Activated CD8-positive, alpha-beta memory T cell treated with anti-CD3 and anti-CD28 coated beads for 4 hours (primary cell): ENCODE measurements at regions not wholly inside any gene's neighbourhood (a gene's known extent, or its start where the extent isn't known, plus 50 kb on each side); places are given as distances from the start of the nearest gene placed in this dataset.
"Not testable (repeated sequence)": the region's sequence is repeated elsewhere in the genome, so short reads cannot be mapped to it uniquely, and the experiment has no call there.

Experiments
- DNase-seq, 2 donors: peaks; one replicate each; pipeline ENCODE4 v3.0.0-alpha.2; 2020; ENCODE audit warnings: low read depth in 2 of 2

DNA sequence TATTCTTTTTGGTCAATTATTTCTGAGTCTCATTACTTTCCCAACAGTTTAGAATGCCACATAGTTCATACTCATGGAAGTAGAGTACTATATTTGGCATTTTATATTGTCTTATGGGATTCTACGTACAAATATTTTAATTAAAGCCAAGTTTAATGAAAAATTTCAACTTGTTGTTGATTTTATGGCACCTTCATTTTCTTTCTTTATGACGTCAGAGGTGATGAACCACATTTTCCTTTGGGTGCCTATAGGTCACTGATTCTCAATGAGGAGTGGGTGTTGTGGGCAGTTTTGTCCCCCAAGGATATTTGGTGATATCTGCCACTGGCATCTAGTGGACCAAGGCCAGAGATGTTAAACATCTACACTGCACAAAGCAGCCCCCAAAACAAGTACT, 1071.3 kb downstream of the NXPH1 start:
- DNase-seq = no peak

DNA sequence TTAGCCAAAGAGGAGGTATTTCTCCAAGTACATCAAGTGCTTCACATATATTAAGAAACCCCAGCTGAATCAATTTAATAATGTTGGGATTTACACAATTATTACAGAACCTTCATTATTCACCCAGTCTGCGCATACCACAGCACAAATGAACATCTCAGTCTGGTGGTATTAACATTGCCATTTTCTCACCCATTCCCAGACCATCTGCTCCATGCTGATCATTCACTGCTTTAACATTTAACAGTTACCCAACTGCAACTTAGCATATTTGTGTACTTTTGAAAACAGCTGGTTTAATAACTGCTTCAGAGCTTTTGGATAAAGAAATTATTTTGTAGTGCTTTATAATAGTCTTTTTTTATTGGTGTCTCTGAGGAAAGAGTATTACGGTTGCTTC, 1072.1 kb downstream of the NXPH1 start:
- DNase-seq = no peak

DNA sequence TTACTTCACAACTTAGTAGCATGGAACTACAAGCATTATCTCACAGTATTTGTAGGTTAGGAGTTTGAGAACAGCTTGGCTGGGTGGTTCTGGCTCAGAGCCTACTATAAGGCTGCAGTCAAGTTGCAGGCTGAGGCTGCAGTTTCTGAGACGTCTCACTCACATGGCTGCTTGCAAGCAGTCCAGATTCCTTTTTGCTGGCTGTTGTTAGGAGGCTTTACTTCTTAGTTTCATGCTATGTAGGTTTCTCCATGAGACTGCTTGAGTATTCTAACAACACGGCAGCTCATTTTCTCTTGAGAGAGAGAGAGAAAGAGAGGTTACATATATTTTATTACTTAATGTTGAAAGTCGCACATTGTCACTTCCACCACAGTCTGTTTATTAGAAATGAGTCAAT, 1073.9 kb downstream of the NXPH1 start:
- DNase-seq = no peak

DNA sequence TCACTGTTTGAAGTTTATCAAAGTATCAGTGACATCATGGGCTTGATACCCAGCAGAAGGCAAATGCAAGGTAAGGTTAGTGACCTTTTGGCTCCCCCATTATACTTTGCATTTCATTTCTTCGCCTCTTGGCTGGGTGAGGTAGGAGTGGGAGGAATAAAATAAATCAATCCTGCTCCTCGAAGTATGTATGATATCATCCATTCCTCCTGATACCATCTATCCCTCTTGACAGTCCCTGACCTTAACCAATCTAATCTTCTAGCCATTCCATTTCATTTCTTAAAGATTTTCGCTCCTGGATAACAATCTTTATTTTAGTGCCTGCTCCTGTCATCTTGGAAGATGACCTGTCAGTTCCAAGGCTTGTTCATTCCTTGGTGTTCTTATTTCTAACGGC, 1083.3 kb downstream of the NXPH1 start:
- DNase-seq = no peak

DNA sequence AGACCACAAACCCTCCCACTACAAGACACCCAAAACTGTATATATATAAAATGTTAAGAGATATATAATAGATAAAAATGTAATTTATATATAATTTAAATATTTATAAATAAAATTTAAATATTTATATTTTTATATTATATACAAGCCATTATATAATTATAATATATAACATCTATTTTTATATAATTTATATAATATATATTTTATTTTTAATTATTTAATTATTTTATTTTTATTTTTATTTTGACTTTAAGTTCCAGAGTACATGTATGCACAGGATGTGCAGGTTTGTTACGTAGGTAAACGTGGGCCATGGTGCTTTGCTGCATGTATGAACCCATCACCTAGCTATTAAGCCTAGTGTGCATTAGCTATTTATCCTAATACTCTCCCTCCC, 1090.2 kb downstream of the NXPH1 start:
- no peak for DNase-seq

DNA sequence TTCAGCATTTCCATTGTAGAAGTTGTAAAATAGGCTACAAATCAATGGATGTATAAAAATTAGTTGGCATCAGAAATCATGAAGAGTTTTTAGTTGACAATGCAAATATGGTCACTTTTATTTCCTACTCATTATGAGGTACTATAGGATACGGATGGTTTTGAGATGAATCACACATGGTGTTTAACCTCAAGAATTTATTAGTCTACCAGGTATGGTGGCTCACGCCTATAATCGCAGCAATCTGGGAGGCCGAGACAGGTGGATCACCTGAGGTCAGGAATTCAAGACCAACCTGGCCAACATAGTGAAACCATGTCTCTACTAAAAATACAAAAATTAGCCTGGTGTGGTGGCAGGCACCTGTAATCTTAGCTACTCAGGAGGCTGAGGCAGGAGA, 1119.0 kb downstream of the NXPH1 start:
- DNase-seq = not testable (repeated sequence)

DNA sequence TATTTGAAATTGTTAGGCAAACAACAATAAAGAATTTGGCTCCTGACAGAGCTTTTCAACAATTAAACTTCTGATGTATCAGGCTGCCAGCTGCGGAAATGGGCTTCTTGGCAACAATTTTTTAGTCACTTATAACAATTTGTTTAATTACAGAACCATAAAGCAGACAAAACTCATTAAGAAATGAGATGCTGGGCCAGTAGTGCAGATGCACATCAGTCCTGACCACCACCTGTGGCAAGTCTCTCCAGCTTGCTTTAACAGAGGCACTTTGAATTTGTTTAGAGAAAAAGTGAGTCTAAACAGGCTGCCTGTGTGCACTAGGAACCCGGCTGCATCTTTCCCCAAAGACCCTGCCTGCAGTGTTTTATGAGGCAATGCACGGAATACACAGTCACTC, 1124.4 kb downstream of the NXPH1 start:
- DNase-seq = no peak

DNA sequence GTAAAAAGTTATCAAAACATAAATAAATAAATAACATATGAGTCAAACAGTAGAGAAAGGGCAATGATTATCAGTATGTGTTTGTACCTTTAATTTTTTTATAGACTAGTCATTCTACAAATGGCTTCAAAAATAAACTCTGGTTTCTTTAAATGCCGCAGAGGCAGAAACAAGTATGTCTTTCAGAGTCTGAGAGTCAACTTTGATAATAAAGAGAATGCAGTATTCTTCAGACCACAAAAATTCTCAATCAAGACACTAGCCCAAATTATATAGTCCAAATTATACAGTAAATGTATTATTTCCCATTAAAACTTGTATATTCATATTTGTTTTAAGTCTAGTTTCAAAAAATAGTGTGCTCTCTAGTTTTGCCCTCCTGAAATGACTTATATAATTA, 1142.3 kb downstream of the NXPH1 start:
- DNase-seq = no peak

DNA sequence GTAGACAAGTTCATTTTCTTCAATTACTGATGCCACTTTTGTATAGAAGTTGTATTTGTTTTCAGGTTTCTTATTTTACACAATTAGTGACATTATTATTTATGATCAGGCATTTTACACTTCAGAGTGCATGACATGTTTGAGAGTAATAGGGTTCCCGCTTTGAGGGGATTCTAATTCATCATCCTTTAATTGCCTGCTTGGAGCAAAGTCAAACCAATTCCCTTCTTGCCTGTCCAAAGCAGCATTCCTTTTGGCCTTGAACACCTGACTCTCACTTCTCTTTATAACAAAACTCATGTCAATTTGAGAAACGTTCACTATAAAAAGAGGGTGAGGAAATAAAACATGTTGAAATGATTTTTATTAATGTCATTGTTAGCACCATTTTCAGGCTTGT, 1149.4 kb downstream of the NXPH1 start:
- DNase-seq = no peak

DNA sequence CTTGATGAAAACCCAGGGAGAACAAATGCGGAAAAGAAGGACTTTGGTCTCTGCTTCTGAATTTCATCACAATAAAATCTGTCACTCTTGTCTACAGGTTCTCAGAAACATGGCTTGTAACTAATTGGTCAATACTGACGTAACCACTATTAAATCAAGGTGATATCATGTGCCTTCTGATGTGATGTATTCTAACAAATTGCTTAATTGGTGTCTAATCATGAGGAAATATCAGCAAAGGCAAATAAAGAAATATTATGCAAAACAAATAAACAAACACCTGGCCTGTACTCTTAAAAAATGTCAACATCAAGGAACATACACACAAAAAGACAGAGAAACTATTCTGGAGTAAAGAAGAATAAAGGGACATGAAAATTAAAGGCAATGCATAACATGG, 1165.0 kb downstream of the NXPH1 start:
- DNase-seq = no peak

DNA sequence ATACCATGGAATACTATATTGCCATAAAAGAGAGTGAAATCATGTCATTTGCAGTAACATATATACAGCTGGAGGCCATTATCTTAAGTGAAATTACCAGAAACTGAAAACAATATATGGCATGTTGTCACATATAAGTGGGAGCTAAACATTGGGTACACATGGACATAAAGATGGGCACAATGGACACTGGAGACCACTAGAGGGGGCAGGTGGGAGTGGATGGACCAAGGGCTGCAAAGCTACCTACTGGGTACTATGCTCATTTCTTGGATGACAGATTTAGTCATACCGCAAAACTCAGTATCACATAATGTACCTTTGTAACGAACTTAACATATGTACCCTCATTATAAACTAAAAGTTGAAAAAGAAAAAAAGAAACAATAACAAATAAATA, 1167.6 kb downstream of the NXPH1 start:
- DNase-seq = no peak

DNA sequence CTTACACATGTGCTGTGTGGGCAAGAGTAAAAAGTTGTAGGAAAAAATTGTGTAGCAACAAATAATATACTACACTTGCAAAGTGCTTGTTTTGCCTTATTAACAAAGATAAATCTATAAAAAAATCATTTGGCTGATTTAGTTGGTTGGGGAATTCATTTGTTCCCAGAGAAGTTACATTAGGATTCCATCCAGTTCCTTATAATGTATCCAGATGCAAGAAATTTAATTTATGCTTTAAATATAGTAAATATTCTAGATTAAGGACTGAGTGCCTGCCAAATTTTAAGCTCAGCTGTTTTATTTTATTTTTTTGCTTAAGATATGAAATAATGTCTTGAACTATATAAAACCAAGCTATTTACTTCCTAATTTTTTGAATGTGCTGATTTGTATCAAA, 1169.9 kb downstream of the NXPH1 start:
- DNase-seq = no peak

DNA sequence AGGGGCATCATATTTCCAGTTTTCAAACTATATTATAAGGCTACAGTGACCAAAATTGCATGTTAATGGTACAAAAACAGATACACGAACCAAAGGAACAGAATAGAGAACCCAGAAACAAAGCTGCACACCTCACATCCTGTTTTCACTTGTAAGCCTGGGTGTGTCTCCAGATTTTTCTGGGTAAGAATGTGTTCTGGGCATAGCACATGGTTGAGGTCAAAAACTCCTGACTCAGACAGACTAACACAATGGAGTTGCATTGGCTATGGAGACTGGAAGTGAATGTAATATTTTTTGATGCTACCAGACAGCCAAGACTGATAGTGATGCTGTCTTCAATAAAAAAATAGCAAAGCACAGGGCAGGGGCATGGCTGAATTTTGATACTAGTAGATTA, 1175.2 kb downstream of the NXPH1 start:
- no peak for DNase-seq

DNA sequence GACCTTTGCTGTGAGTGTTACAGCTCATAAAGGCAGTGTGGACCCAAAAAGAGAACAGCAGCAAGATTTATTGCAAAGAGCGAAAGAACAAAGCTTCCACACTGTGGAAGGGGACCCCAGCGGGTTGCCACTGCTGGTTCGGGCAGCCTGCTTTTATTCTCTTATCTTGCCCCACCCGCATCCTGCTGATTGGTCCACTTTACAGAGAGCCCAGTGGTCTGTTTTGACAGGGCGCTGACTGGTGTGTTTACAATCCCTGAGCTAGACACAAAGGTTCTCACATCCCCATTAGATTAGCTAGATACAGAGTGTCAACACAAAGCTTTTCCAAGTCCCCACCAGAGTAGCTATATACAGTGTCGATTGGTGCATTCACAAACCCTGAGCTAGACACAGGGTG, 1187.5 kb downstream of the NXPH1 start:
- not testable (repeated sequence) for DNase-seq

DNA sequence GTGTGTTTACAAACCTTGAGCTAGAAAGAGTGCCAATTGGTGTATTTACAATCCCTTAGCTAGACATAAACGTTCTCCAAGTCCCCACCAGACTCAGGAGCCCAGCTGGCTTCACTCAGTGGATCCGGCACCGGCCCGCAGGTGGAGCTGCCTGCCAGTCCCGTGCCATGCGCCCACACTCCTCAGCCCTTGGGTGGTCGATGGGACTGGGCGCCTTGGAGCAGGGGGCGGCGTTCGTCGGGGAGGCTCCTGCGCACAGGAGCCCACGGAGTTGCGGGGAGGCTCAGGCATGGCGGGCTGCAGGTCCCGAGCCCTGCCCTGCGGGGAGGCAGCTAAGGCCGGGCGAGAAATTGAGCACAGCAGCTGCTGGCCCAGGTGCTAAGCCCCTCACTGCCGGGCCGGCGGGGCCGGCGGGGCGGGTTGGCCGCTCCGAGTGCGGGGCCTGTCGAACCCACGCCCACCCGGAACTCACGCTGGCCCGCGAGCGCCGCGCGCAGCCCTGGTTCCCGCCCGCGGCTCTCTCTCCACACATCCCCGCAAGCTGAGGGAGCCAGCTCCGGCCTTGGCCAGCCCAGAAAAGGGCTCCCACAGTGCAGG, 1188.0 kb downstream of the NXPH1 start:
- DNase-seq = not testable (repeated sequence)

DNA sequence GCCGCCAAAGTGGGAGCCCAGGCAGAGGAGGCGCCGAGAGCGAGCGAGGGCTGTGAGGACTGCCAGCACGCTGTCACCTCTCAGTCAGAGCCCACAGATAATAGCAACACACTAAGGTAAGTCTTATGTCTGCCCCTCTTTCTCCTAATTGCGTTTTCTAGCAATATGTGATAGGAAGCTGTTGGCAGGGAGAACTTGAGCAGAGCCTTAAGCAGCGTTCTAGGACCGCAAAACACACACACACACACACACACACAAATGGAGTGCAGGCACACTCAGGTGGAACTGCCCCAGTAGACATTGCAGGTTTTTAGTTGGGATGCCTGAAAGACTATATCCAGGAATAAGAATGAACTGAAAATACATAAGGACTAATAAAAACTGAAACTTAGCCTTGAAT, 1188.5 kb downstream of the NXPH1 start:
- no peak for DNase-seq

DNA sequence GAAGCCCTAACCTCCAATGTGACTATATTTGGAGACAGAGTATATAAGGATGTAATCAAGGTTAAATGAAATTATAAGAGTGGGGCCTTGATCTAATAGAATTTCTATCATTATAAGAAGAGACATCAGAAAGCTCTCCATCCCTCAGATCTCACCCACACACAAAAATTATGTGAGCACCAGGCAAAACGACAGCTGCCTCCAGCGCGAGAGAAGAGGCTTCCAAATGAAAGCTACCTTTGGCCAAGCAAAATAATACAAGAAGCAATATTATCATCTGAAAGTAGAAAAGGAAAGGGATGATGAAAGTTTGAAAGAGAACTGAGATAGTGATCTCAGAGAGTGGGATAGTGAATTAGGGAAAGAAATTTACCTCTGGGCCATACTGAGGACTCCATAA, 1192.5 kb downstream of the NXPH1 start:
- DNase-seq = no peak

DNA sequence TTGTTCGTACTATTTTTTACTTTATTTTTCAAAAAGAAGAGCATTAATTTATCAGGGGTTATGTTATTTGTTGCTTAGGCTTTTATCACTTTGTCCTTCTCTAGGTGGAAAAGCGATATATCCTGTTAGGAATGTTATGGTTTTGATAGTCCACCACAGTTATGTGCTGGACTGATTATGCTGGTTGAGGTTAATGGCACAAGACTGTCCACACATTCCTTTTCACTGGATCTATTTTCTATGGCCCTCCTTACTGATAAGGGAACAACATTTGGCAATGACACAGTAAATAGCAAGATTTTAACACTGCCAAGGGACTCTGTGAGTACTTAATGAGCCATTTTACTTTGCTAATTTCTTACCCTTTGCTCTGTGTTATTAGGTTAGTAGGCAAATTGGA, 1212.3 kb downstream of the NXPH1 start:
- no peak for DNase-seq

DNA sequence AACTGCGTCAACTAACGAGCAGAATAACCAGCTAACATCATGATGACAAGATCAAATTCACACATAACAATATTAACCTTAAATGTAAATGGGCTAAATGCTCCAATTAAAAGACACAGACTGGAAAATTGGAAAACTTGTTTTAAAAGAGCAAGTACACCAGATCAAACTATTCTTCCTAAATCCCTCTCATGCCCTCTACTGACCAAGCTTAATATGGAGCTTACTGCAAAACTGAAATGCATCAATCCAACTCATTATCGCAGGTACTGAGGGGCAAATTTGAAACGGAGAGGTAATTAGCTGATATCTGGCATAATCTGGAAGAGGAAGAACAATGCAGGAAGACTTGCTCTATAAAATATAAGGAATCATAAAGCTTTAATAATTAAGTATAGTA, 1223.8 kb downstream of the NXPH1 start:
- no peak for DNase-seq

DNA sequence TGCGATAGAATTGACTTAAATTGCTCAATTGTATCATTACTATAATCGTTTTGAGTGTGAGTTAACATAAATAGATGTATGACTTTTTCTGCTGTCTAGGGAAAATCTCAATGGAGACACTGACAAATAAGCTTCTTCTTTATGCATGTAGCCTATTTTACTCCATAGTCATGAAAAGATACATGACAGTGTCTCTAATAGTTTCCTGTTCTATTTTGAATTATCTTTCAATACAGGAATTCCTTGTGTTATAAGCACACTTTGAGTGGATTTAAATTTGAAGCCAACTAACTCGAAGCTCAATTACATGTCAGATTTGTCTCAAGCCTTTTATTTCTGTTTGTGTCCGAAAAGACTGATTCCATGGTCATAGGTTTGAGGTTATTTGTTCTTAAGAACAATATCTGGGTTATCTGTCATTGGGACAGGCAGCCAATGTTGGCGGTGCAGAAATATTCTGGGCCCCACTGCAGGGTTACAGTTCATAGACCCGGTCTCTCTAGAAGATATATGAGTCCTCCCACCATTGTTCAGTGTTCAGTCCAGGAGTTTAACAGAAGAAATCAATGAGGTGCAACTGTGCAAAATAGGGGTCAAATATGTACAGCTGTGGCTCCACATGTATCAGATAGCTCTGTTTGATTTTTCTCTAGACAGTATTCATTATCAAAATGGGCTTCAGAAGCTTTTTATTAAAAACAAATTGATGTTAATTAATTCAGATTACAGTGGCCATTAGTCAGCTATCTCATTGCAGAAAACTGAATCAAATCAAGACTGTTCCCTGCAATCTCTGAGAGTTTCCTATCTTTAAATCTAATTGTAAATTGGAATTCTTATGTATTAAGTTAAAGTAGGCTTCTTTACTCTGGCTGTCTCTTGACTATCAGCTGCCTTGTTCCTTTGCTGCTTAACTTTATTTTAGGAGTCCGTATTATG, 1238.8 kb downstream of the NXPH1 start:
- DNase-seq = no peak

DNA sequence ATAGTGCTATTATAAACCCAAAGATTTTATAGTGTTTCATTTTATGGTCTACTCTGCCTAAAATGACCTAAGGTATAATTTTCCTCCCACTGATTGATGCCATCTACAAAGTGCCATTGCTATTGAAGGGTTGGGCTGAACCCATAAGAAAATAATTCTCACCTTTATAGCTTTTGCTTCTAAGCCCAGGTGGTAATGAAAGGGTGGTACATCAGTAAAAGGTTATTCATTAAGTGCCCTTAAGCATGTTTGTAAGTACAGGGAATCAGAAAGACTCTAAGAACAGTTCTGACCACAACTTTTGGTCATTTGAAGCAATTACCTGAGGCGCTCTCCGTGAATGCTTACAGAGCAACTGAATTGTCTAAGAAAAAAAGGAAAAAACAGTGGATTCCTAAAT, 1247.3 kb downstream of the NXPH1 start:
- no peak for DNase-seq

DNA sequence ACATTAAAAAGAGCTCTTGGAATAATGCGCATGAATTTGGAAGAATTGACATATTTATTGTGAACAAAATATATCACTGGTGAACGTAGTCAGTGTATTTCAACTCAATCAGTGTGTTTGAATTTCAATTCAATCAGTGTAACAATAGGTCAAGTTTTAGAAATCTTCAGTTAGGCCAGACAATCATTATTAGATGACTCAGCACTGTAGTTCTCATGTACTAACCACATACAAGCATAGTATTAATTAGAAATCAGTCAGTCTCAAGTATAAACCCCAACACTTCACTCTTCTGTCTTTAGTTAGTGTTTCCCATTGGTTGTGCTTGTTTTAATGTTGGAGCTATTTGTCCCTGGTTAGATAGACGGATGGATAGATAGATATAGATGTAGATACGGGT, 1247.9 kb downstream of the NXPH1 start:
- no peak for DNase-seq

DNA sequence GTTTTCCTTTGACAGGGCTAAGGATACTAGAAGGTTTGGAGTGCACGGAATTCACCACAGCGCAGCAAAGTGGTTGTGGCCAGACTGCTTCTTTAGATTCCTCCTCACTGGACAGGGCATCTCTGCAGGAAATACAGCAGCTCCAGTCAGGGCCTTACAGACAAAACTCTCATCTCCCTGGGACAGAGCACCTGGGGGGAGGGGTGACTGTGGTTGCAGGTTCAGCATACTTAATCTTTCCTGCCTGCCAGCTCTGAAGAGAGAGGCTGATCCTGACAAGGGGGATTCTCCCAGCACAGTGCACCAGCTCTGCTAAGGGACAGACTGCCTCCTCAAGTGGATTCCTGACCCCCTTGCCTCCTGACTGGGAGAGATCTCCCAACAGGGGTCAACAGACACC, 1257.9 kb downstream of the NXPH1 start:
- no peak for DNase-seq

DNA sequence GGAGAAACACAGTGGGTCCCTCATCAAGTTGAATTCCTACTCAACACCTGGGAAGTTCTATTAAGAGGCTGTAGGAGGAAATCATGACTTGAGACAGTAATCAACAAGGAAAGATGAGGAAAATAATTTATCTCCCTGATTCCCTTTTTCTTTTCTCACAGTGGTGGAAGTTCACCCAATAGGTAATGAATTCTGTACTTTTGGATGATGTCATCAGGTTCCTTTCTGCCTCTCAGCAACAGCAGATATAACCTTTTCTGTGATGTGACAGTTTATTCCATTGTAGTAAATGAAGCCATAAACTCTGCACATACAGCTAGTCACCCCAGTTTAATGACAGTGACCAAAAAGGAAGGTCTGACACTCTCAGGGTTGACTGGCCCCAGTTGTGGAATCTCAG, 1265.0 kb downstream of the NXPH1 start:
- no peak for DNase-seq
